Type B pancreatic cell (in vitro differentiated cells): ENCODE measurements at regions not wholly inside any gene's neighbourhood (a gene's known extent, or its start where the extent isn't known, plus 50 kb on each side); places are given as distances from the start of the nearest gene placed in this dataset.
A peak's percentile ranks its signal among the peaks of the same experiment; 100 is the strongest.
"Not testable (repeated sequence)": the region's sequence is repeated elsewhere in the genome, so short reads cannot be mapped to it uniquely, and the experiment has no call there.

Experiments used
- DNase-seq: peaks from one replicate; pipeline ENCODE4 v3.0.0; 2021; ENCODE audit warnings: mixed read lengths; ENCODE audit not compliant: unreplicated experiment; ENCODE audit errors: extremely low spot score
- H3K27ac Mint-ChIP-seq: 2 replicates; pipeline ENCODE4 v1.8.0; 2021; ENCODE audit warnings: mild to moderate bottlenecking, mixed read lengths
- H3K27me3 Mint-ChIP-seq: 2 replicates; pipeline ENCODE4 v1.8.0; 2021; ENCODE audit warnings: mixed read lengths
- H3K36me3 Mint-ChIP-seq: 2 replicates; pipeline ENCODE4 v1.8.0; 2021; ENCODE audit warnings: mixed read lengths
- H3K4me1 Mint-ChIP-seq: one replicate; pipeline ENCODE4 v1.8.0; 2021; ENCODE audit warnings: mixed read lengths; ENCODE audit not compliant: unreplicated experiment
- H3K4me3 Mint-ChIP-seq: 2 replicates; pipeline ENCODE4 v1.8.0; 2021; ENCODE audit warnings: mild to moderate bottlenecking, mixed read lengths
- H3K9me3 Mint-ChIP-seq: 2 replicates; pipeline ENCODE4 v1.8.0; 2021; ENCODE audit warnings: mixed read lengths
- TF ChIP-seq, protein P1 (sequence below): fragments of 200-600 bp; sonication (generic); conservative IDR thresholded peaks from 2 replicates; pipeline ENCODE4 v1.5.0; 2021; ENCODE audit warnings: antibody characterized with exemption, mild to moderate bottlenecking

DNA sequence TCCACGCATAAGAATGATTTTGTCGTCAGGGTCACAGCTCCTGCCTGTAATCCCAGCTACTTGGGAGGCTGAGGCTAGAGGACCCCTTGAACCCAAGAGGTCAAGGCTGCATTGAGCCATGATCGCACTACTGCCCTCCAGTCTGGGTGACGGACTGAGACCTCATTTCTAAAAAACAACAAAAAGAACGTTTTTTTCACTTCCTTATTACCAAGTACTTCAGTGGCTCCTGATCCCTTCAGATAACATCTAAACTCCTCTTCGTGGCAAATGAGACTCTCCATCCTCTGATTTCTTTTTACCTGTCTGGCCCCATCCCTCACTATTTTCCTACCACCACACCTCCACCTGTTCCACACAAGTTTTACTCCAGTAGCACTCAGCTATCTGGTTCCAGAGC is 105.4 kb upstream of the TLK1 start:
- Mint-ChIP-seq H3K4me1 (no peaks in the 10 kb centered on the region), H3K4me3 (no peak overlapping the region), H3K36me3 (no peaks in the 10 kb centered on the region), H3K27ac (no peak overlapping the region), H3K9me3 (no peaks in the 10 kb centered on the region), H3K27me3 (no peaks in the 10 kb centered on the region)
- TF ChIP-seq, protein P1, sequence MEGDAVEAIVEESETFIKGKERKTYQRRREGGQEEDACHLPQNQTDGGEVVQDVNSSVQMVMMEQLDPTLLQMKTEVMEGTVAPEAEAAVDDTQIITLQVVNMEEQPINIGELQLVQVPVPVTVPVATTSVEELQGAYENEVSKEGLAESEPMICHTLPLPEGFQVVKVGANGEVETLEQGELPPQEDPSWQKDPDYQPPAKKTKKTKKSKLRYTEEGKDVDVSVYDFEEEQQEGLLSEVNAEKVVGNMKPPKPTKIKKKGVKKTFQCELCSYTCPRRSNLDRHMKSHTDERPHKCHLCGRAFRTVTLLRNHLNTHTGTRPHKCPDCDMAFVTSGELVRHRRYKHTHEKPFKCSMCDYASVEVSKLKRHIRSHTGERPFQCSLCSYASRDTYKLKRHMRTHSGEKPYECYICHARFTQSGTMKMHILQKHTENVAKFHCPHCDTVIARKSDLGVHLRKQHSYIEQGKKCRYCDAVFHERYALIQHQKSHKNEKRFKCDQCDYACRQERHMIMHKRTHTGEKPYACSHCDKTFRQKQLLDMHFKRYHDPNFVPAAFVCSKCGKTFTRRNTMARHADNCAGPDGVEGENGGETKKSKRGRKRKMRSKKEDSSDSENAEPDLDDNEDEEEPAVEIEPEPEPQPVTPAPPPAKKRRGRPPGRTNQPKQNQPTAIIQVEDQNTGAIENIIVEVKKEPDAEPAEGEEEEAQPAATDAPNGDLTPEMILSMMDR, result no peak
- no peak for DNase-seq

DNA sequence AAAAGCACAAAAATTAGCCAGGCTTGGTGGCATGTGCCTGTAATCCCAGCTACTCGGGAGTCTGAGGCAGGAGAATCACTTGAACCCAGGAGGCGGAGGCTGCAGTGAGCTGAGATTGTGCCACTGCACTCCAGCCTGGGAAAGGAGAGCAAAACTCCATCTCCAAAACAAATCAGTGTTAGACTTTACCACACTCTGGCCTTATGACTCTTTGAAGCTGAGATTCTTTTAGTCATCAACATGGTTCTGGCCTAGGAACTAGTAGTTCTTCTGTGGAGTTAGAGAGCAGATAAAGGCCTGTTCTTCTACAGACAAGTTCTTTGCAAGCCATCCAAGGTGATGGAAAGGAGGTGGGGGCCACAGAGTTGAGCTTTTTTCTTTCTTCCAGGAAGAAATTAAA is 100.8 kb upstream of the TLK1 start:
- DNase-seq, H3K4me3 Mint-ChIP-seq, H3K36me3 Mint-ChIP-seq, H3K9me3 Mint-ChIP-seq, H3K4me1 Mint-ChIP-seq, H3K27ac Mint-ChIP-seq, H3K27me3 Mint-ChIP-seq: not testable (repeated sequence)

DNA sequence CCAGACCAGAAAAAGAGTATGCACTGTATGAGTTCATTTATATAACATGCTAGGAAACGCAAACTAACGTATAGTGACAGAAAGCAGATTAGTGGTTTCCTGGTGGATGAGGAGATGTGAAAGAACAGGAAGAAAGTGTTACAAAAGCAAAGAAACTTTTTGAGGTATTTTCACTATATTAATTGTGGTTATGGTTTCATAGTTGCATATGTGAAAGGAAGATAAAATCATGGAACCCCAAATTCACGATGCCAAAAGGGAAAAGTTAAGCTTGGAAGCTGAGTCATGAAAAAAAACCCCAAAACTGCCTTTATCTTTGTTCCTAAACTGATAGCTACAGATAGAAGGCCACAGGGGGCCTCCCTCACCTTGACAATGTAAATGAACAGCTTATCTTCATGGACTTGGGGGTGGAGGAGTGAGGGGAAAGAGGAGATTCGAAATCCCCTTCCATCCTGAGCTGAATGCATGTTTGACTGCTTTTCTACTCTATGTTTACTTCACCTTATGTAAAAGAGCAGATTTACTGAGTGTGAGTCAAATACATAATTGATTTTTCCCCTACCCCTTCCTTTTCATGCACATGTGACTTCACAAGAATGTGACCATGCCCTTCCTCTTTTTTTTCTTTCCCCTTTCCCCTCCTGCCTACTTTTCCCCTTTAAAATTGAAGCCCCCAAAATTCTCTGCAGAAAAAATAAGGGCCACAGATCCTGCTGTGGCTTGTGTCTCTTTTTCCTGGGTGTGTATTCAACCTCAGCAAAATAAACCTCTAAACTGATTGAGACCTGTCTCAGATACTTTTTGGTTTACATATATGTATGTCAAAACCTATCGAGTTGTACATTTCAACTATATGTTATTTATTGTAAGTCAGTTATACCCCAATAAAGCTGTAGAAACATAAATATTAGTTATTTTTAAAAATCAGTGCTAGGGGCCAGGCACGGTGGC is 100.1 kb upstream of the TLK1 start:
- H3K36me3 Mint-ChIP-seq, result no peaks in the 10 kb centered on the region
- DNase-seq, result no peak
- no peaks in the 10 kb centered on the region for H3K4me1 Mint-ChIP-seq
- no peaks in the 10 kb centered on the region for H3K9me3 Mint-ChIP-seq
- TF ChIP-seq, protein P1, result no peak
- no peak overlapping the region for H3K27ac Mint-ChIP-seq
- H3K4me3 Mint-ChIP-seq, result no peak overlapping the region
- H3K27me3 Mint-ChIP-seq, result no peaks in the 10 kb centered on the region

DNA sequence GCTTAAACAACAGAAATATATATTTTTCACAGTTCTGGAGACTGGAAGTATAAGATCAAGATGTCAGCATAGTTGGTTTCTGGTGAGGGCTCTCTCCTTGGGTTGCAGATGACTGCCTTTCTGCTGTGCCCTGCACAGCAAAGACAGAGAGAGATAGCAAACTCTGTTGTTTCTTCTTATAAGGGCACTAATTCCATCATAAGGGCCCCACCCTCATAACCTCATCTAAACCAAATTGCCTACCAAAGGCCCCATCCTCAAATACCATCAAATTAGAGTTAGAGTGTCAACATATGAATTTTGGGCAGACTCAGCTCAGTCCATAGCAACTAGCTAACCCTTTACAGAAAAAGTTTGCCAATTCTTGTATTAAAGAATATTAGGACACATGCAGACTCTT is 94.0 kb upstream of the TLK1 start:
- Mint-ChIP-seq H3K4me1 (no peaks in the 10 kb centered on the region), H3K4me3 (no peak overlapping the region), H3K9me3 (no peaks in the 10 kb centered on the region), H3K27me3 (no peaks in the 10 kb centered on the region), H3K27ac (no peak overlapping the region), H3K36me3 (no peaks in the 10 kb centered on the region)
- no peak for DNase-seq
- TF ChIP-seq, protein P1, result no peak

DNA sequence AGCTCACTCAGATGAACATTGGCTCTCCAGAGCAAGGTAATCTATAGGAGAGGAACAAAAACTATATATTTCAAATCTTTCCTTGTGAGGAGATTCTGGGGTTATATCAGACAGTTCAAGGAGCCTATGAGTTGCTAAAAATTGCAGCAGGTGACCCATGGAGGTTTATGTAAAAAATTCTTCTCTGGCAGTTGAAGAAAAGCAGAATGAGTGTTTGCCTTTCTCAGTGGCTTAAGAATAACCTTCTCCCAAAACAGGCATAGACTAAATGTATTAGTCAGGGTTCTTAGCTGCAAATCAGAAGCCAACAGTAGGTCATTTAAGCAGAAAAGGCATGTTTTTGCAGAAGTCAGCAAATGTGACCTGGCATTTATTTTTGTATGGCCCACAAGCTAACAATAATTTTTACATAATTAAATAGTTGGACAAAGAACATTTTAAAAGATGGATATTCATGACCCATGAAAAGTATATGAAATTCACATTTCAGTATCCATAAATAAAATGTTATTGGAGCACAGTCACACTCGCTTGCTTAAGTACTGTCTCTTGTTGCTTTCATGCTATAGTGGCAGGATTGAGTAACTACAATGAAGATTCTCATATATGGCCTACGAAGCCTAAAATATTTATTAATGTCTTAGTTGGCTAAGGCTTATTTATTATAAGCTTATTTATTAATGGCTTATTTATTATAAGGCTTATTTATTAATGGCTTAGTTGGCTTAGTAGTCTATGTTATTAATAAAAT is 93.4 kb upstream of the TLK1 start:
- DNase-seq, result no peak
- H3K4me3 Mint-ChIP-seq, result no peak overlapping the region
- no peaks in the 10 kb centered on the region for H3K4me1 Mint-ChIP-seq
- TF ChIP-seq, protein P1, result peak; percentile 48
- H3K9me3 Mint-ChIP-seq, result no peaks in the 10 kb centered on the region
- no peaks in the 10 kb centered on the region for H3K36me3 Mint-ChIP-seq
- no peak overlapping the region for H3K27ac Mint-ChIP-seq
- no peaks in the 10 kb centered on the region for H3K27me3 Mint-ChIP-seq

DNA sequence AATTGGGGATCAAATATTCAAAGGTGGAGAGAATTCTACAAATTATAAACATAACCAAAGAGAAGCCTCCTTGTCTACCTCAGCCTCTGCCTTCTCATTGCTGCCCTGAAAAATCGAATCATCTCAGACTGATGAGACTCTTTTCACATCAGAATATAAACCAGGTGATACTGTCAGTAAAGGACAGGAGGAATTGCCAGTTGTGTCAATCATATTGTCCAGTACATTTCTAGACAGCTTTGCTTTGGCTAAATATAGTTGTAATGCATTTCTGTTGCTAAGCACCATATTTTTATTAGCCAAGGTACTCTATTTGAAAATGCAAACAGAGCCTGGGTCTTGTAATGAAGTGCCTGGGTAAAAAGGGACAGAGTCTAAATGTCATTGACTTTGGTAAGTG is 92.6 kb upstream of the TLK1 start:
- DNase-seq, result no peak
- H3K9me3 Mint-ChIP-seq, result no peaks in the 10 kb centered on the region
- no peaks in the 10 kb centered on the region for H3K27me3 Mint-ChIP-seq
- H3K36me3 Mint-ChIP-seq, result no peaks in the 10 kb centered on the region
- TF ChIP-seq, protein P1, result no peak
- no peak overlapping the region for H3K27ac Mint-ChIP-seq
- no peak overlapping the region for H3K4me3 Mint-ChIP-seq
- no peaks in the 10 kb centered on the region for H3K4me1 Mint-ChIP-seq
